Endothelial cell of umbilical vein (primary cell): ENCODE measurements at regions not wholly inside any gene's neighbourhood (a gene's known extent, or its start where the extent isn't known, plus 50 kb on each side); places are given as distances from the start of the nearest gene placed in this dataset.

Source experiments
- BruUV-seq: library from RNA; stranded (reverse); fragments of 400-500 nt; replicated peaks from 2 replicates; lab custom pipeline; 2021; lab: Mats Ljungman, UMichigan
- CTCF ChIA-PET: fragments of 300-600, 350-600 bp; sonication (Branson Sonifier 250); formaldehyde crosslinking; loops from one replicate; lab custom pipeline; 2021; ENCODE audit warnings: antibody characterized with exemption, inconsistent platforms; lab: Charles Lee
- POLR2A ChIA-PET: fragments of 300-600, 350-600 bp; sonication (Branson Sonifier 250); formaldehyde crosslinking; loops from one replicate; lab custom pipeline; 2021; ENCODE audit warnings: antibody characterized with exemption, inconsistent platforms; lab: Charles Lee
- DNase-seq: peaks from one replicate; pipeline ENCODE4 v3.0.0-alpha.2; 2011; ENCODE audit warnings: low read depth, low spot score
- FAIRE-seq: peaks from 2 replicates; lab custom pipeline; 2011; peaks lifted over from hg19 to GRCh38; lab: Jason Lieb, UNC
- H2AFZ ChIP-seq: 2 replicates; pipeline ENCODE4 v1.6.0; 2012; ENCODE audit warnings: low read depth, low read length, control low read depth, inconsistent platforms
- H3K27ac ChIP-seq: 2 replicates; pipeline ENCODE4 v1.5.1; 2011; ENCODE audit warnings: low read depth, mild to moderate bottlenecking, control low read depth, low read length, moderate library complexity; ENCODE audit not compliant: insufficient read depth
- H3K27me3 ChIP-seq, 2 experiments: 2 replicates each; pipeline versions ENCODE4 v1.6.0 to v1.6.1; 2011; ENCODE audit warnings: low read length in 2 of 2, mixed read lengths in 1 of 2; ENCODE audit not compliant: control insufficient read depth in 2 of 2, insufficient read depth in 2 of 2
- H3K36me3 ChIP-seq, 2 experiments: 2 replicates in 1 of 2; 3 replicates in 1 of 2; pipeline ENCODE4 v1.5.1; 2011; ENCODE audit warnings: low read length in 2 of 2, mild to moderate bottlenecking in 1 of 2, moderate library complexity in 1 of 2; ENCODE audit not compliant: control insufficient read depth in 2 of 2, insufficient read depth in 2 of 2; ENCODE audit errors: extremely low read depth in 1 of 2
- H3K4me1 ChIP-seq: 3 replicates; pipeline ENCODE4 v1.5.1; 2011; ENCODE audit warnings: mild to moderate bottlenecking, low read length; ENCODE audit not compliant: control insufficient read depth, insufficient read depth; ENCODE audit errors: extremely low read depth
- H3K4me2 ChIP-seq: 2 replicates; pipeline ENCODE4 v1.6.1; 2011; ENCODE audit warnings: low read length, control low read depth, mixed read lengths; ENCODE audit not compliant: insufficient read depth
- H3K4me3 ChIP-seq, 3 experiments: fragments of 200-600 bp in 1 of 3; sonication (generic), shearing (Covaris generic) in 1 of 3; replicated peaks in 1 of 3; 2 replicates each; pipeline ENCODE4 v1.5.1; 2011 to 2016; ENCODE audit warnings: control low read depth in 3 of 3, low read length in 3 of 3, mild to moderate bottlenecking in 2 of 3, inconsistent platforms in 1 of 3, low read depth in 1 of 3, moderate library complexity in 1 of 3; ENCODE audit not compliant: insufficient read depth in 1 of 3
- H3K79me2 ChIP-seq: 2 replicates; pipeline ENCODE4 v1.6.0; 2012; ENCODE audit warnings: low read length, inconsistent platforms; ENCODE audit not compliant: control insufficient read depth, insufficient read depth
- H3K9ac ChIP-seq: replicated peaks from 2 replicates; pipeline ENCODE3; 2011; ENCODE audit warnings: low read length, control low read depth; ENCODE audit not compliant: insufficient read depth; ENCODE audit errors: extremely low read depth
- H3K9me1 ChIP-seq: replicated peaks from 3 replicates; pipeline ENCODE4 v1.6.0; 2011; ENCODE audit warnings: mild to moderate bottlenecking, low read length; ENCODE audit not compliant: control insufficient read depth, insufficient read depth; ENCODE audit errors: extremely low read depth
- H3K9me3 ChIP-seq: replicated peaks from 2 replicates; pipeline ENCODE4 v1.5.1; 2012; ENCODE audit warnings: low read length, inconsistent platforms; ENCODE audit not compliant: control insufficient read depth, insufficient read depth
- H4K20me1 ChIP-seq: replicated peaks from 2 replicates; pipeline ENCODE3; 2011; ENCODE audit warnings: mild to moderate bottlenecking, low read length; ENCODE audit not compliant: control insufficient read depth, insufficient read depth; ENCODE audit errors: extremely low read depth
- EZH2 ChIP-seq: IDR thresholded peaks from 2 replicates; pipeline ENCODE4 v1.6.1; 2012; ENCODE audit warnings: borderline replicate concordance, low read depth, mild to moderate bottlenecking, moderate library complexity, low read length, inconsistent platforms; ENCODE audit not compliant: severe bottlenecking
- FOS ChIP-seq: IDR thresholded peaks from 2 replicates; pipeline ENCODE4 v1.6.1; 2011; ENCODE audit warnings: mild to moderate bottlenecking, low read length, moderate library complexity, borderline replicate concordance; ENCODE audit not compliant: insufficient read depth
- GATA2 ChIP-seq: IDR thresholded peaks from 2 replicates; pipeline ENCODE4 v1.7.0; 2011; ENCODE audit warnings: low read depth, mild to moderate bottlenecking, moderate library complexity, mixed read lengths, low read length; ENCODE audit not compliant: insufficient read length, insufficient read depth
- JUN ChIP-seq: IDR thresholded peaks from 2 replicates; pipeline ENCODE4 v1.6.1; 2011; ENCODE audit warnings: borderline replicate concordance, low read depth; ENCODE audit not compliant: insufficient read length, insufficient read depth
- MAX ChIP-seq: IDR thresholded peaks from 2 replicates; pipeline ENCODE4 v1.6.1; 2011; ENCODE audit not compliant: insufficient read depth, insufficient read length
- MYC ChIP-seq: IDR thresholded peaks from one replicate; pipeline ENCODE4 v1.6.1; 2011; ENCODE audit warnings: mild to moderate bottlenecking, low read depth, low read length
- POLR2A ChIP-seq: IDR thresholded peaks from 2 replicates; pipeline ENCODE4 v1.6.1; 2012; ENCODE audit warnings: low read depth, mild to moderate bottlenecking, control low read depth, low read length
- POLR2AphosphoS5 ChIP-seq: IDR thresholded peaks from 2 replicates; pipeline ENCODE4 v1.6.1; 2012; ENCODE audit warnings: low read depth, mild to moderate bottlenecking, control low read depth, low read length, moderate library complexity; ENCODE audit not compliant: insufficient read depth
- dilution Hi-C: fragments of 300-500 bp; cut with MboI; formaldehyde crosslinking; loops from one replicate; pipeline ENCODE4 v1.15.0; 2019; ENCODE audit warnings: low sequenced_read_pairs; ENCODE audit not compliant: extremely low pct_ligation_motif_present
- intact Hi-C: fragments of 100-400 bp; cut with micrococcal nuclease; formaldehyde crosslinking; loops from one replicate; pipeline ENCODE4 v1.10.0; 2022
- TF ChIP-seq, protein P1 (sequence below), 2 donors: IDR thresholded peaks; 1 replicate in 1 of 2; 2 replicates in 1 of 2; pipeline ENCODE4 v1.5.1; 2011; ENCODE audit warnings: low read length in 2 of 2, mild to moderate bottlenecking in 2 of 2, moderate library complexity in 2 of 2, control low read depth in 1 of 2, inconsistent platforms in 1 of 2, low read depth in 1 of 2; ENCODE audit not compliant: insufficient read depth in 1 of 2; ENCODE audit errors: extremely low read depth in 1 of 2

DNA sequence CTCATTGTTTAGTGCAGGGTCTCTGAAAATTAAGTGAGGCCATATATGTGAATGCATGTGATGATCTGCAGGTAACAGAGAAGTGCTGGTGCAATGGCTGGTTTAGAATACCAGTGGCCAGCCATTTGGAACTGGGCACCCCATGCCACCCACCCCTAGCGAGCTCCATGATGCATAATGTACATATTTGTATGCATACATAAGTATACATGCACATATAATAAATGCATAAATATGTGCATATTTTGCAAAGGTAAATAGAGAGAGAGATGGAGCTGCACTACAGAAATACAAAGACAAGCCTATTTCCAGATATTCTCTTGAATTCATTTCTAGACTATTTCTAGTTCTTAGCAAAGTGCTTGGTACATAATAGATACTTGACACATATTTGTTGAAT is 68.5 kb upstream of the IGSF21 start:
- BruUV-seq, result no TSS peak
- Histone ChIP-seq H3K9me3 (no peaks in the 10 kb centered on the region), H3K27ac (no peak overlapping the region), H4K20me1 (no peaks in the 10 kb centered on the region), H2AFZ (no peak overlapping the region), H3K79me2 (no peaks in the 10 kb centered on the region), H3K27me3 (no peaks in the 10 kb centered on the region), H3K4me3 (no peak overlapping the region), H3K9ac (no peak overlapping the region), H3K4me2 (no peak overlapping the region), H3K36me3 (no peaks in the 10 kb centered on the region), H3K9me1 (no peaks in the 10 kb centered on the region), H3K4me1 (no peaks in the 10 kb centered on the region)
- no peak for FAIRE-seq
- no peak for DNase-seq
- dilution Hi-C loops, result no loop called here
- CTCF ChIA-PET, result no interaction called here
- POLR2A ChIA-PET, result no interaction called here
- intact Hi-C loops, result no loop called here
- TF ChIP-seq MYC (no peak), POLR2A (no peak), POLR2AphosphoS5 (no peak)
- TF ChIP-seq, protein P1, sequence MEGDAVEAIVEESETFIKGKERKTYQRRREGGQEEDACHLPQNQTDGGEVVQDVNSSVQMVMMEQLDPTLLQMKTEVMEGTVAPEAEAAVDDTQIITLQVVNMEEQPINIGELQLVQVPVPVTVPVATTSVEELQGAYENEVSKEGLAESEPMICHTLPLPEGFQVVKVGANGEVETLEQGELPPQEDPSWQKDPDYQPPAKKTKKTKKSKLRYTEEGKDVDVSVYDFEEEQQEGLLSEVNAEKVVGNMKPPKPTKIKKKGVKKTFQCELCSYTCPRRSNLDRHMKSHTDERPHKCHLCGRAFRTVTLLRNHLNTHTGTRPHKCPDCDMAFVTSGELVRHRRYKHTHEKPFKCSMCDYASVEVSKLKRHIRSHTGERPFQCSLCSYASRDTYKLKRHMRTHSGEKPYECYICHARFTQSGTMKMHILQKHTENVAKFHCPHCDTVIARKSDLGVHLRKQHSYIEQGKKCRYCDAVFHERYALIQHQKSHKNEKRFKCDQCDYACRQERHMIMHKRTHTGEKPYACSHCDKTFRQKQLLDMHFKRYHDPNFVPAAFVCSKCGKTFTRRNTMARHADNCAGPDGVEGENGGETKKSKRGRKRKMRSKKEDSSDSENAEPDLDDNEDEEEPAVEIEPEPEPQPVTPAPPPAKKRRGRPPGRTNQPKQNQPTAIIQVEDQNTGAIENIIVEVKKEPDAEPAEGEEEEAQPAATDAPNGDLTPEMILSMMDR (IDR thresholded peaks at IDR 0.05; ENCODE audit: extremely low read depth in 1 of 2, insufficient read depth in 1 of 2, low read depth in 1 of 2, low read length in 2 of 2), result no peak

DNA sequence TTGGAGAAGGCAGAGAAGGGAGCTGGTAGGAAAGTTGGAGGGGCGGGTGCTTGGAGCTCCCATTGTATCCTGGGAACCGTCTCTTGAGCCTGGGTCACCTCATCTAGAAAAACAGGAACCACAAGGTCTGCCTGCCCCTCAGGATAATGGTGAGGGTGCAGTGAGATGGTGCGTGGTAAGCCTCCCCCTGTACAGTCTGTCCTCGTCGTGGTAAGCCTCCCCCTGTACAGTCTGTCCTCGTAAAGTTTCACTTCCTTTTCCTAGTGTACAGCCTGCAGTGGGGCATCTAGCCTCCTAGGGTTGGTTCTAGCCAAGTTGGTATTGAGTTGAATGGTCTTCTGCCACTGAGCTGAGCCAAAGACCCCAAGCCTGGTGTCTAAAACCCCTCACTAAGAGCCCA is 66.5 kb upstream of the IGSF21 start:
- no peaks in the 10 kb centered on the region for H3K27me3 ChIP-seq
- POLR2A ChIA-PET, result no interaction called here
- TF ChIP-seq JUN (no peak), MYC (no peak), POLR2A (no peak), FOS (no peak), GATA2 (no peak), MAX (no peak), POLR2AphosphoS5 (no peak), EZH2 (no peak)
- TF ChIP-seq, protein P1 (IDR thresholded peaks at IDR 0.05; ENCODE audit: extremely low read depth in 1 of 2, insufficient read depth in 1 of 2, low read depth in 1 of 2, low read length in 2 of 2), result no peak
- CTCF ChIA-PET, result no interaction called here
- DNase-seq (no peak), FAIRE-seq (no peak)
- H3K9ac ChIP-seq, result no peak overlapping the region
- H2AFZ ChIP-seq, result no peak overlapping the region
- H3K79me2 ChIP-seq, result no peaks in the 10 kb centered on the region
- no TSS peak for BruUV-seq
- H3K27ac ChIP-seq, result no peak overlapping the region
- no peaks in the 10 kb centered on the region for H3K9me3 ChIP-seq
- H3K9me1 ChIP-seq, result no peaks in the 10 kb centered on the region
- no peaks in the 10 kb centered on the region for H3K4me1 ChIP-seq
- no peak overlapping the region for H3K4me3 ChIP-seq
- dilution Hi-C loops (no loop called here), intact Hi-C loops (no loop called here)
- no peak overlapping the region for H3K4me2 ChIP-seq
- H3K36me3 ChIP-seq, result no peaks in the 10 kb centered on the region
- H4K20me1 ChIP-seq, result no peaks in the 10 kb centered on the region
